HuH-7.5 (cell line): ENCODE measurements at regions not wholly inside any gene's neighbourhood (a gene's known extent, or its start where the extent isn't known, plus 50 kb on each side); places are given as distances from the start of the nearest gene placed in this dataset.
"Not testable (repeated sequence)": the region's sequence is repeated elsewhere in the genome, so short reads cannot be mapped to it uniquely, and the experiment has no call there.

Source experiments
- DNase-seq: peaks from one replicate; pipeline ENCODE4 v3.0.0; 2011; ENCODE audit warnings: low spot score

DNA sequence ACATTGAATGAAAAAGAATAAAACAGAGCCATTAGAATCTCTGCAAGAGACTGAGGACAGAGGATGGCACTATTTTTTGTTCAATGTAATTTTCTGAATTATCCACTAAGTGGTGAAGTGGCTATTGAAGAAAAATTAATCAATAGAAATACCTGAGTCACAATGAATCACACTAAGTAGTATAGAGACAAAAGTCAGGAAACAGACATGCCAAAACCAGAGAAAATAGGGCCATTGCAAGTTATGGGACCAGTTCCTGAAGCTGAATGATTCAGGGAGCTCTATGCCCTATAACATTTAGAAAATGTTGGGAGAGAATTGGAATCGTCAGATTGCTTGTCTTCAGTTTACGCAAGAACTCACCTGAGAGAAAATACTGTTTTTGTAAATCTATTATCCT is 1103.2 kb upstream of the ALCAM start:
- DNase-seq: no peak

DNA sequence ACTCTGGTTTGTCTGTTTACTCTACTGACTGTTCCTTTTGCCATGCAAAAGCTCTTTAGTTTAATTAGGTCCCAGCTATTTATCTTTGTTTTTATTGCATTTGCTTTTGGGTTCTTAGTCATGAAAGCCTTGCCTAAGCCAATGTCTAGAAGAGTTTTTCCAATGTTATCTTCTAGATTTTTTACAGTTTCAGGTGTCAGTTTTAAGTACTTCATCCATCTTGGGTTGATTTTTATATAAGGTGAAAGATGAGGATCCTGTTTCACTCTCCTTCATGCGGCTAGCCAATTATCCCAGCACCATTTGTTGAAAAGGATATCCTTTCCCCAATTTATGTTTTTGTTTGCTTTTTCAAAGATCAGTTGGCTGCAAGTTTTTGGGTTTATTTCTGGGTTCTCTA is 1100.5 kb upstream of the ALCAM start:
- not testable (repeated sequence) for DNase-seq

GRCh38 chr3:104269771-104270170 is 1096.9 kb upstream of the ALCAM start:
- no peak for DNase-seq

DNA sequence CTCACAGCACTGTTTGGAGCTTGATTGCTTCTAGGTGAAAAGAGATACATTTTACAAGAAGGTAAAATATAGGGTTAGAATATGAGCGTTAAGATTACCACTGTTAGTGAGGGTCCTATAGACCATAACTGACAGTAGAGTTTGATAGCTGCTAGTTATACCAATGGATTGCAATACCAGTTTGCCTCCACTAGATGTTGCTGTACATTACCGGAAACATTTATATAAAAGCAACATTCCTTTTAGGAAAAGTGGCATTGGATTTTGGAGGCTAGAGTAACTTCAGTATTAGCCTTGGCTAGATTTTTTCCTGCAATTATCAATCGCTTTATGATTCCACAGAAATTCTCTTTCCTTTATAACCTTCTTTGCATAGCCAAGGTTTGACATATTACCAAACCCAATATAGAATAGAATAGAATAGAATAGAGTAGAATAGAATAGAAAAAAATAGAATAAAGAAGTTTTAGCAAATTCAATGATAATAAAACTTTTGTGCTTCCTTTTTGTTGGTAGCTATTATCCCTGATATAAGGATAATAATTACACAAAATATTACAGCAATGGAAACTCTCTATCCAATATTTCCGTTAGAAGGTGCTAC is 1093.6 kb upstream of the ALCAM start:
- DNase-seq: no peak

GRCh38 chr3:104275199-104275598 is 1091.5 kb upstream of the ALCAM start:
- DNase-seq: no peak

- DNase-seq: no peak
These were observed 1087.1 kb upstream of the ALCAM start for GRCh38 chr3:104279617-104280016.

- no peak for DNase-seq
These were observed 1085.0 kb upstream of the ALCAM start for GRCh38 chr3:104281713-104282112.

GRCh38 chr3:104286645-104287044 is 1080.1 kb upstream of the ALCAM start:
- DNase-seq: no peak

GRCh38 chr3:104291437-104291851 is 1075.3 kb upstream of the ALCAM start:
- no peak for DNase-seq

GRCh38 chr3:104291878-104292277 is 1074.8 kb upstream of the ALCAM start:
- no peak for DNase-seq

DNA sequence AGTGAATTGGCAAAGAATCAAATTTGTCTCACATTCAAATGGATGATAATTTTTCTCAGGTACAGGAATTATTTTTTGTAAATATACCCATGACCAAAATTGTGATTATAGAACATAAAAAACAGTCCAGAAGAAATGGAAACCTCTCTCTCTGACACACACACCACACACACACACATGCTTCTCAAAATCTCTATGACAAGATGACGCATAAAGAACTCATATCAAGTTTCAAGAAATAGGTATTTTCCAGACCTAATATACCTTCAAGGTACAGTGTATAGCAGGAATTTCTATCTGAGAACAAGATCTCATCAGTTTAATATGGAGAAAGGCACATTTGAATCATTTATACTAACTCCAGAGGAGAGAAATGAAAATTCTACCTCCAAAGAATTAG is 1069.1 kb upstream of the ALCAM start:
- no peak for DNase-seq

DNA sequence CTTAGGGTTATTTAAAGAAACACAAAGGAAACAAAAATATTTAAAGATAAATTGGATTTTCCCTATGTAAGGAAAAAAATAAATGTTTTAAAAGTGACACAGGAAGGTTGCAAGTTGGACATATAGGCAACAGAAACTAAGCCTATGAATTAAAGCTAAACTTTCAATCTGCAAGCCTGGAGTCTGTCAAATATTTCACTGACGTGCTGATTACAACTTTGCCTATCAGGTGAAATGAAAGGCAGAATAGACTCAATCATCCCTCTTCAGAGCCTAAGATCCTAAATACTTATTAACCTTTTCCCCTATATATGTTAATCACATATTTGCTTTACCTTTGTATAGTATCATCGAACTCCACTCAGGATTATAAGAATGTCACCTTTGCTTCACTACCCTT is 1068.0 kb upstream of the ALCAM start:
- no peak for DNase-seq

GRCh38 chr3:104316118-104316517 is 1050.6 kb upstream of the ALCAM start:
- DNase-seq: no peak

GRCh38 chr3:104323226-104323625 is 1043.5 kb upstream of the ALCAM start:
- no peak for DNase-seq

DNA sequence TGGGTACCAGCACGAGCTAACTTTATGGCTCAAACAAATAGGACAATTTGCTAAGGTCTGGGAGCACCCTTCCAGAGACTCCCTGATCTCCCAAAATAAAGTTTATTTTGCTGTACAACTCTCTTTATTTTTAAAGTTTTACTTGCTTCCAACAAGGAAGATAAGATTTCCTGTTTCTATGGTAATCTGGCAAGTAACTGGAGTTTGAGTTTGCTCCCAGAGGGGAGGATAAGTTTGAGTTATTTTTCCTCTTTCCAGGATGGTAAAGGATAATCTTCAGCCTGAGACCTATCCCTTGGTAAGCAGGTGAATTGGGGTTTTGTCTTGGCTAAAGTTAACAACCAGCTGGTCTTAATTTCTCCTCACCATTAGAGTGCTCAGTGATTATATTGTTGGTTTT is 1019.4 kb upstream of the ALCAM start:
- no peak for DNase-seq

- no peak for DNase-seq
These were observed 1016.9 kb upstream of the ALCAM start for GRCh38 chr3:104349836-104350235.

DNA sequence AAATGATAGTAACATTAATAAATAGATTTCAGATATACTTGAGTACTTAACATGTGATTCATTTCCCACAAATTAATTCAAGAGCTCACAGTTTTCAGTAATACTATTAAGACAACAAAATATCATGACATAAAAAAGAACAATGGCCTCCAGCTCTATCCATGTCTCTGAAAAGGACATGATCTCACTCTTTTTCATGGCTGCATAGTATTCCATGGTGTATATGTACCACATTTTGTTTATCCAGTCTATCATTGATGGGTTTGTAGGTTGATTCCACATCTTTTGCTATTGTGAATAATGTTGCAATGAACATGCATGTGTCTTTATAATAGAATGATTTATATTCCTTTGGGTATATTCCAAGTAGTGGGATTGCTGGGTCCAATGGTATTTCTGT is 1012.8 kb upstream of the ALCAM start:
- DNase-seq: no peak

- no peak for DNase-seq
These were observed 1007.2 kb upstream of the ALCAM start for GRCh38 chr3:104359546-104359945.

- no peak for DNase-seq
These were observed 1006.7 kb upstream of the ALCAM start for GRCh38 chr3:104360038-104360437.

DNA sequence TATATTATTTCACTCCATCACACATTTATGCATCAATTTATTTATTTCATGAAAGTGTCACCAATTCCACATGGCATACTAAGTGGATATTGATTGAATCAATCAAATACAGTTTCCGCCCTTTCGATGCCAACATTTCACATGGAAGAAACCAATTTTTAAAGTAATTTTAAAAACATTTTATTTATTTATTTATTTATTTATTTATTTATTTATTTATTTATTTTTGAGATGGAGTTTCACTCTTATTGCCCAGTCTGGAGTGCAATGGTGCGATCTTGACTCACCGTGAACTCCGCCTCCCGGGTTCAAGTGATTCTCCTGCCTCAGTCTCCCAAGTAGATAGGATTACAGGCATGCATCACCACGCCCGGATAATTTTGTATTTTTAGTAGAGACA is 1005.0 kb upstream of the ALCAM start:
- not testable (repeated sequence) for DNase-seq

- DNase-seq: no peak
These were observed 1004.4 kb upstream of the ALCAM start for GRCh38 chr3:104362319-104362718.

DNA sequence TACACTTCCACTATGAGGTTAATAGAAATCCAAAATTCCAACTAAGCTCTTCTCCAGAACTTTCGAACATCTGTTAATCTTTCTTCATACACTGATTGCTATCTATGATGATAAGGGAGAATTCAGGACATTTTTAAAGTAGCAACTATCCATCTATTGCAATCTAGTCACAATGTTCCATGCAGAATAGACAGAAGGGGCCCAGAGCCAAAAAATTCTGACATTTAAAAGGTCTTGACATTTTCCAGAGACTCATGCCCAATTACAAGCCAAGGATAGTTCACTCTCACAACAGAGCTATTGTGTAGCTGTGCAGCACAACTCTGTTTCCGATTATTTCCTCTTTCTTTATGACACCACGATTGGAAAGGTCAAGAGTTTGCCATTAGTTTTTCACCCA is 999.7 kb upstream of the ALCAM start:
- DNase-seq: no peak

DNA sequence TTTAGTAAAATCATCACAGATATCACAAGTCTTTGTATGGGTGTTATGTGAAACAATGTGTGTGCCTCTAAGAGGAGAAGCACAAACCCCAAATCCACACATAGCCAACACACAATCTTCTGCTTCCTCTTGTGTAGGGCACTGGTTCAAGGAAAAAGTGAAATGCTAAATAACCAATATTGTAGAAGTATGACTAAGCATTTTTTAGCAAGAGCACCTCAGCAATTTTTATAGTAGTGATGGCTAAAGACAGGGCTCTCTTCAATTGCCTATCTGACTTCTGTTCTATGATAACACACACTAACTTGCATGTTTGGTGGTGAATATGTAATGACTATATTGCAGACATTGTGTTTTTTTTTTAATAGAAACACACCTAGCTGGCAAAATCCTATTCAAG is 997.9 kb upstream of the ALCAM start:
- no peak for DNase-seq

- no peak for DNase-seq
These were observed 981.3 kb upstream of the ALCAM start for GRCh38 chr3:104385421-104385820.

GRCh38 chr3:104388619-104389018 is 978.1 kb upstream of the ALCAM start:
- no peak for DNase-seq
